GM12878 (cell line): ENCODE measurements at regions not wholly inside any gene's neighbourhood (a gene's known extent, or its start where the extent isn't known, plus 50 kb on each side); places are given as distances from the start of the nearest gene placed in this dataset.

ENCODE experiments used
- ATAC-seq: fragments of 200-7000 bp; cut with Tn5 transposase; 3 replicates; pipeline ENCODE4 v1.9.1; 2020; ENCODE audit warnings: mild to moderate bottlenecking, moderate library complexity
- BruUV-seq: library from RNA; stranded (reverse); fragments of 400-500 nt; replicated peaks from 2 replicates; lab custom pipeline; 2021; lab: Mats Ljungman, UMichigan
- CTCF ChIA-PET: fragments of 300-600 bp; sonication (Branson Sonifier 250); formaldehyde crosslinking; extraction: SDS; loops from one replicate; lab custom pipeline; 2021; ENCODE audit warnings: inconsistent platforms; lab: Yijun Ruan, JAX
- POLR2A ChIA-PET: fragments of 350-600 bp; formaldehyde crosslinking; extraction: SDS; loops from one replicate; lab custom pipeline; 2021; ENCODE audit warnings: inconsistent platforms; lab: Charles Lee
- RAD21 ChIA-PET: fragments of 300-600 bp; sonication (Branson Sonifier 250); formaldehyde crosslinking; loops from one replicate; lab custom pipeline; 2023; ENCODE audit warnings: antibody characterized with exemption; ENCODE audit not compliant: unreplicated experiment; lab: Charles Lee
- SMC1A ChIA-PET: fragments of 300-600 bp; sonication (Branson Sonifier 250); formaldehyde crosslinking; loops from one replicate; lab custom pipeline; 2023; ENCODE audit not compliant: unreplicated experiment, uncharacterized antibody; lab: Charles Lee
- DNase-seq: peaks from one replicate; pipeline ENCODE4 v3.0.0-alpha.2; 2011; ENCODE audit warnings: low read depth, low spot score
- FAIRE-seq: peaks from 3 replicates; lab custom pipeline; 2011; peaks lifted over from hg19 to GRCh38; lab: Jason Lieb, UNC
- H2AFZ ChIP-seq: 2 replicates; pipeline ENCODE4 v1.6.0; 2011; ENCODE audit warnings: low read depth, low read length, control low read depth; ENCODE audit not compliant: control insufficient read depth
- H3K27ac ChIP-seq: 2 replicates; pipeline ENCODE4 v1.5.1; 2011; ENCODE audit warnings: control low read depth; ENCODE audit not compliant: control insufficient read depth, insufficient read depth
- H3K27me3 ChIP-seq, 2 experiments: replicated peaks in 1 of 2; 2 replicates each; pipeline versions ENCODE4 v1.6.0 to v1.6.1; 2011; ENCODE audit warnings: low read length in 1 of 2; ENCODE audit not compliant: control insufficient read depth in 2 of 2, insufficient read depth in 2 of 2
- H3K36me3 ChIP-seq, 2 experiments: 2 replicates each; pipeline ENCODE4 v1.5.1; 2011; ENCODE audit warnings: low read length in 1 of 2; ENCODE audit not compliant: control insufficient read depth in 2 of 2, insufficient read depth in 2 of 2
- H3K4me1 ChIP-seq: 2 replicates; pipeline ENCODE4 v1.6.1; 2011; ENCODE audit warnings: mild to moderate bottlenecking, low read length, moderate library complexity, mixed read lengths; ENCODE audit not compliant: control insufficient read depth, insufficient read depth
- H3K4me2 ChIP-seq: 2 replicates; pipeline ENCODE4 v1.6.0; 2011; ENCODE audit warnings: control low read depth; ENCODE audit not compliant: control insufficient read depth, insufficient read depth
- H3K4me3 ChIP-seq: fragments of 200-600 bp; sonication (generic); 2 replicates; pipeline ENCODE4 v1.5.1; 2016
- H3K79me2 ChIP-seq: 2 replicates; pipeline ENCODE4 v1.6.0; 2011; ENCODE audit warnings: low read length; ENCODE audit not compliant: control insufficient read depth, insufficient read depth
- H3K9ac ChIP-seq: 2 replicates; pipeline ENCODE4 v1.8.0; 2011; ENCODE audit warnings: low read length, control low read depth, mixed read lengths; ENCODE audit not compliant: control insufficient read depth, insufficient read depth
- H3K9me3 ChIP-seq: replicated peaks from 3 replicates; pipeline ENCODE4 v1.5.1; 2011; ENCODE audit warnings: mild to moderate bottlenecking, low read length; ENCODE audit not compliant: control insufficient read depth, insufficient read depth
- H4K20me1 ChIP-seq: 2 replicates; pipeline ENCODE4 v1.6.0; 2011; ENCODE audit not compliant: control insufficient read depth, insufficient read depth
- EZH2 ChIP-seq: IDR thresholded peaks from 2 replicates; pipeline ENCODE4 v1.6.1; 2012; ENCODE audit warnings: low read depth, mild to moderate bottlenecking, control low read depth, inconsistent platforms, low read length, borderline replicate concordance; ENCODE audit not compliant: control insufficient read depth
- NRF1 ChIP-seq: conservative IDR thresholded peaks from 2 replicates; pipeline ENCODE4 v1.6.1; 2011; ENCODE audit warnings: mild to moderate bottlenecking, low read depth, low read length, improper control_type of control experiment
- WGBS: methylation state at CpG from one replicate; pipeline ENCODE4 v1.1.6; 2016; ENCODE audit warnings: low lambda C conversion rate; ENCODE audit not compliant: insufficient replicate concordance, insufficient coverage; ENCODE audit errors: missing lambda C conversion rate; 5-methylcytosine and 5-hydroxymethylcytosine counted together
- in situ Hi-C: fragments of 300-500 bp; cut with MboI; formaldehyde crosslinking; loops from 9 replicates; pipeline ENCODE4 v1.14.3; 2018; ENCODE audit warnings: mixed read lengths
- intact Hi-C: fragments of 100-400 bp; cut with micrococcal nuclease; formaldehyde crosslinking; loops from one replicate; pipeline ENCODE4 v1.14.2; 2022; ENCODE audit not compliant: unreplicated experiment
- TF ChIP-seq, protein P1 (sequence below): fragments of 450-650 bp; formaldehyde crosslinking; IDR thresholded peaks from 2 replicates; pipeline ENCODE4 v1.4.0; 2020; ENCODE audit warnings: mild to moderate bottlenecking, moderate library complexity

DNA sequence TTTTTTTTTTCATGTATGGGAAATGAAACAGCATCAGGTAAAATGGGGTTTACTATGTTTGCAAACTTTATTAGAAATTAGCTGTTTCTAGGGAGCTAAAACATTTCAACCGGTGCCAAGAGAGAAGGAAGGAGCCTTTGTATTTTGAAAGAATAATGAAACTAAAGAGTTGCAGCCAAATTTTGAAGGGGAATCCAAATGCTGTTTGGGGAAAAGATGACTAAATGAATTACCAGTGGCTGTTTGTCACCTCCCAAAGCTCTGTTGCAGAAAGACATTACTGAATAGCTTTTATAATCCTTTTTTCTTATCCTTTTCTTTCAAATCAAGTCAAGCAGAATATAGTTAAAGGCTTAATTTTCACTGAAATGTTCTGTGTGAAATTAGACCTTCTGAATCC lies 591.3 kb upstream of the ADGRL2 start:
- Histone ChIP-seq H3K79me2 (no peaks in the 10 kb centered on the region), H3K4me1 (no peaks in the 10 kb centered on the region), H3K27me3 (no peaks in the 10 kb centered on the region), H2AFZ (no peak overlapping the region), H3K36me3 (no peaks in the 10 kb centered on the region), H3K4me3 (no peak overlapping the region), H3K9ac (no peak overlapping the region), H4K20me1 (no peaks in the 10 kb centered on the region), H3K4me2 (no peak overlapping the region), H3K9me3 (no peaks in the 10 kb centered on the region), H3K27ac (no peak overlapping the region)
- ChIA-PET RAD21 (no interaction called here), POLR2A (no interaction called here), SMC1A (no interaction called here), CTCF (no interaction called here)
- in situ Hi-C loops = no loop called here
- FAIRE-seq (no peak), DNase-seq (no peak), ATAC-seq (no peak)
- WGBS = 25% methylated on average over 1 of the region's 1 CpG
- intact Hi-C loops = no loop called here
- TF ChIP-seq, protein P1, sequence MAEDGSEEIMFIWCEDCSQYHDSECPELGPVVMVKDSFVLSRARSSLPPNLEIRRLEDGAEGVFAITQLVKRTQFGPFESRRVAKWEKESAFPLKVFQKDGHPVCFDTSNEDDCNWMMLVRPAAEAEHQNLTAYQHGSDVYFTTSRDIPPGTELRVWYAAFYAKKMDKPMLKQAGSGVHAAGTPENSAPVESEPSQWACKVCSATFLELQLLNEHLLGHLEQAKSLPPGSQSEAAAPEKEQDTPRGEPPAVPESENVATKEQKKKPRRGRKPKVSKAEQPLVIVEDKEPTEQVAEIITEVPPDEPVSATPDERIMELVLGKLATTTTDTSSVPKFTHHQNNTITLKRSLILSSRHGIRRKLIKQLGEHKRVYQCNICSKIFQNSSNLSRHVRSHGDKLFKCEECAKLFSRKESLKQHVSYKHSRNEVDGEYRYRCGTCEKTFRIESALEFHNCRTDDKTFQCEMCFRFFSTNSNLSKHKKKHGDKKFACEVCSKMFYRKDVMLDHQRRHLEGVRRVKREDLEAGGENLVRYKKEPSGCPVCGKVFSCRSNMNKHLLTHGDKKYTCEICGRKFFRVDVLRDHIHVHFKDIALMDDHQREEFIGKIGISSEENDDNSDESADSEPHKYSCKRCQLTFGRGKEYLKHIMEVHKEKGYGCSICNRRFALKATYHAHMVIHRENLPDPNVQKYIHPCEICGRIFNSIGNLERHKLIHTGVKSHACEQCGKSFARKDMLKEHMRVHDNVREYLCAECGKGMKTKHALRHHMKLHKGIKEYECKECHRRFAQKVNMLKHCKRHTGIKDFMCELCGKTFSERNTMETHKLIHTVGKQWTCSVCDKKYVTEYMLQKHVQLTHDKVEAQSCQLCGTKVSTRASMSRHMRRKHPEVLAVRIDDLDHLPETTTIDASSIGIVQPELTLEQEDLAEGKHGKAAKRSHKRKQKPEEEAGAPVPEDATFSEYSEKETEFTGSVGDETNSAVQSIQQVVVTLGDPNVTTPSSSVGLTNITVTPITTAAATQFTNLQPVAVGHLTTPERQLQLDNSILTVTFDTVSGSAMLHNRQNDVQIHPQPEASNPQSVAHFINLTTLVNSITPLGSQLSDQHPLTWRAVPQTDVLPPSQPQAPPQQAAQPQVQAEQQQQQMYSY (CRISPR knock-in tag) = no peak
- no TSS peak for BruUV-seq

DNA sequence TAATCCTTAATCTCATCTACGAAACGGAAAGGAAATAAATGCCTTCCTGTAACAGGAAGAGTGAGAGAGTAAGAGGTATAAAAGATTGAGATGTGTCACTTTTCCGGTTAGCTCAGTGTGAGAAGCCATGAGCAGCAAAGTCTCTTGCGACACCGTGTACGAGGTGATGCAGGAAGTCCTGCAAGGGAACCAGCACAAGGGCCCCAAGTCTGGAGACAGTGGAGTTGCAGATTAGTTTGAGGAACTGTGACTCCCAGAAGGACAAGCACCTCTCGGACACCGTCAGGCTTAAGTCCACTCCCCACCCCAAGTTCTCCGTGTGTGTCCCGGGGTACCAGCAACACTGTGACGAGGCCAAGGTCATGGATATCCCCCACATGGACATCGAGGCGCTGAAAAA lies 592.3 kb upstream of the ADGRL2 start:
- H3K4me3 ChIP-seq = no peak overlapping the region
- ChIA-PET CTCF (no interaction called here), RAD21 (no interaction called here), SMC1A (interaction anchor here (0.9 kb wide), 1 partner anchor 49 kb away, joined by 3 read pairs; no protein-coding TSS in a partner anchor), POLR2A (no interaction called here)
- H2AFZ ChIP-seq = no peak overlapping the region
- H3K4me2 ChIP-seq = no peak overlapping the region
- no TSS peak for BruUV-seq
- in situ Hi-C loops = no loop called here
- H3K27me3 ChIP-seq = no peaks in the 10 kb centered on the region
- ATAC-seq (no peak), FAIRE-seq (no peak), DNase-seq (no peak)
- no peaks in the 10 kb centered on the region for H3K9me3 ChIP-seq
- H3K36me3 ChIP-seq = no peaks in the 10 kb centered on the region
- H3K27ac ChIP-seq = no peak overlapping the region
- TF ChIP-seq EZH2 = no peak
- TF ChIP-seq NRF1 = no peak
- H3K79me2 ChIP-seq = no peaks in the 10 kb centered on the region
- H3K9ac ChIP-seq = no peak overlapping the region
- no peaks in the 10 kb centered on the region for H4K20me1 ChIP-seq
- H3K4me1 ChIP-seq = no peaks in the 10 kb centered on the region
- 56% methylated on average over 13 of the region's 13 CpGs for WGBS
- intact Hi-C loops = no loop called here
